Left forelimb (tissue), 1 donor: ENCODE measurements at regions not wholly inside any gene's neighbourhood (a gene's known extent, or its start where the extent isn't known, plus 50 kb on each side); places are given as distances from the start of the nearest gene placed in this dataset.

ENCODE experiments used
- DNase-seq: peaks from one replicate; pipeline ENCODE4 v3.0.0-alpha.2; 2018; ENCODE audit warnings: low spot score

DNA sequence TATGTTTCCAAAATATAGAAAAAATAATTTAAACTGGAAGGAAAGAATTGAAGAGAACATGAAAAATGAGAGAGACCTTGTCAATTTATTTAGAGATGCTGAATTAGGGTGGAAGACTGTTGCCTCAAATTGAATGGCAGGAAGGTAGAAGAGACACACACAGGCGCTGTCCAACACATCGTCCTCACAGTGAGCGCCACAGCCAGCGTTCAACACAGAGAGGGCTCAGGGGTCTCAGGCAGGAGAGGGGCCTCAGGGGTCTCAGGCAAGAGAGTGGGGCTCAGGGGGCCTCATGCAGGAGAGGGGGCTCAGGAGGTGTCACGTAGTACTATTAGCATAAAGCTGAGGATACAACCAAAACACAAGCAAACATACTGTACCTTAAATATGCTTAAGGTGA is 65.7 kb downstream of the TMEM18 start:
- DNase-seq: no peak

DNA sequence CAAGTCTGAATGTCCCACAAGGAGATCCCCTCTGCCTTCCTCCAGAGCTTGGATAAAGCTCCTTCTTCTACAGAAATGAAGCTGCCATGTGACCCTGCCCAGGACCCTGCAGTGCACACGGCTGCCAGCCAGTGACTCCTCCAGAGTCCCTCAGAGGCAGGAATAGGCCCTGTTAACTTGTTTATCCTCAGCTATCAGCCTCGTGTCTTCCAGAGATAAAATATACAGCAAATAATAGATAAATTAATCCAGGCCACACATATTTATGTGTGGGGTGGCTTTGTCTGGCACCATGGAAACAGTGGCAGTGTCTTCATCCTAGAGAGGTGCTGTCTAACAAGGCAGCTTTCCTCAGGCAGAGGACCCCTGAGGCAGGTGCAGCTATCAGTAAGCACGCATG is 66.7 kb downstream of the TMEM18 start:
- DNase-seq: no peak

GRCh38 chr2:609881-610280 is 67.3 kb downstream of the TMEM18 start:
- DNase-seq: peak; percentile 49

DNA sequence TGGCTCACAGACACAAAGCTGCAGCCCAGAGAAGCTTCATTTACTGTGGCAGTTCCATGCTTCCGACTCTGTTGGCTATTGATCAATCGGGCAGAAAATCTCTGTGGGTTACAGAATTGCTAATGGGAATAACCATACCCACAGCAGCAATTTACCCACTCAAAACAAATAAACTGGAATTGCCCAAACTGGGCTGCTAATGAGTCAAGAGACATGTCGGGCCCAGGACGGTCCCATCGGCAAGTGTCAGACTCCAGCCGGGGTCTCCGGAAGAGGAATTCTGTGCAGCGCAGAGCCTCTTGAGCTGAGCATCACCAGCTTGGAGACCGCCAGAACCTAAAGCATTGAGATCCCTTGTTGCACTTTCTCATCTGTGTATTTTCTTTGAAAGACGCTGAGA is 67.8 kb downstream of the TMEM18 start:
- DNase-seq: no peak

GRCh38 chr2:608711-609110 is 68.5 kb downstream of the TMEM18 start:
- peak; percentile 44 for DNase-seq

- DNase-seq: peak; percentile 22
These were observed 68.9 kb downstream of the TMEM18 start for GRCh38 chr2:608297-608696.

GRCh38 chr2:607709-608108 is 69.5 kb downstream of the TMEM18 start:
- DNase-seq: peak; percentile 44

DNA sequence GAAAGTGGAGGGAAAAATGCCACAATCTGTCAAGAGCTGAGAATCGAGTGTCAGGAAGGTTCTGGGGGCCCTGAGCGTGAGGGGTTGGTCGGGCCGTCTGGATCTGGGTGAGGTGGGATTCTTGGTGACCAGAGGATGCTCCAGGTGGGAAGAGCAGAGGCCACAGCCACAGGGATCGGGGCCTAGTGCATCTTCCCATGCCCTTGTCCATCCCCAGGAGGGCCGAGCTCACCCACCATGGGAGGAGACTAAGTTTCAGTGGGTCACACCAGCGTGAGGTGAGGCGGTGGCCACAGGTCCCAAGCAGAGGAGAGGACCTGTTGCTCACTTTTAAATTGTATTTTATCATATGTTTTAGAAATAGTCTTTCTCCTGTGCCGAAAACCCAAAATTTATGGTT is 70.0 kb downstream of the TMEM18 start:
- peak; percentile 53 for DNase-seq

GRCh38 chr2:605674-606608 is 71.3 kb downstream of the TMEM18 start:
- DNase-seq: peak; percentile 20

GRCh38 chr2:604854-605524 is 72.2 kb downstream of the TMEM18 start:
- peak; percentile 41 for DNase-seq

DNA sequence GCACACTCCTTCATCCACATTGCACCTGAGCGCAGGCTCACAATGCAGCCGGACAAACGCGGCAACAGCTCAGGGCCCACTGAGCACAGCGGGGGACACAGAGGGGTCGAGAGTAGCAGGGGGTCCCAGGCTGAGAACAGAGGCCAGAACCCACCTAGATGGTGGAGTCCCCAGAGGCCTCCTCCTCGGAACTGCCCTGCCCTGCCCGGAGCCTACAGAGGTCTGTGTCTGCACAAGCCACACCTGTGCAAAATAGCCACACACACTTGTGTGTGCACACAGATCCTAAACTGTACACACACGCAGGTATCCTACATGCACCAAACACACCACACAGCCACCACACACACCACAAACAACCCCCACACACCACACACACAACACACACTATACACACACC is 72.8 kb downstream of the TMEM18 start:
- DNase-seq: peak; percentile 26

GRCh38 chr2:603869-604268 is 73.3 kb downstream of the TMEM18 start:
- DNase-seq: peak; percentile 20

DNA sequence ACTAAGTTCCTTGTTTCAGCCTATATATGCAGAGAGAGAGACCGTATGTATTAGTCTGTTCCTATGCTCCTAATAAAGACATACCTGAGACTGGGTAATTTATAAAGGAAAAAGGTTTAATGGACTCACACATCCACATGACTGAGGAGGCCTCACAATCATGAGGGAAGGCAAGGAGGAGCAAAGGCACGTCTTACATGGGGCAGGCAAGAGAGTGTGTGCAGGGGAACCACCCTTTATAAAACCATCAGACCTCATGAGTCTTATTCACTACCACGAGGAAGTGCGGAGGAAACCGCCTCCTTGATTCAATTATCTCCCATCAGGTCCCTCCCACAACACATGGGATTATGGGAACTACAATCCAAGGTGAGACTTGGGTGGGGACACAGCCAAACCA is 73.8 kb downstream of the TMEM18 start:
- DNase-seq: no peak

DNA sequence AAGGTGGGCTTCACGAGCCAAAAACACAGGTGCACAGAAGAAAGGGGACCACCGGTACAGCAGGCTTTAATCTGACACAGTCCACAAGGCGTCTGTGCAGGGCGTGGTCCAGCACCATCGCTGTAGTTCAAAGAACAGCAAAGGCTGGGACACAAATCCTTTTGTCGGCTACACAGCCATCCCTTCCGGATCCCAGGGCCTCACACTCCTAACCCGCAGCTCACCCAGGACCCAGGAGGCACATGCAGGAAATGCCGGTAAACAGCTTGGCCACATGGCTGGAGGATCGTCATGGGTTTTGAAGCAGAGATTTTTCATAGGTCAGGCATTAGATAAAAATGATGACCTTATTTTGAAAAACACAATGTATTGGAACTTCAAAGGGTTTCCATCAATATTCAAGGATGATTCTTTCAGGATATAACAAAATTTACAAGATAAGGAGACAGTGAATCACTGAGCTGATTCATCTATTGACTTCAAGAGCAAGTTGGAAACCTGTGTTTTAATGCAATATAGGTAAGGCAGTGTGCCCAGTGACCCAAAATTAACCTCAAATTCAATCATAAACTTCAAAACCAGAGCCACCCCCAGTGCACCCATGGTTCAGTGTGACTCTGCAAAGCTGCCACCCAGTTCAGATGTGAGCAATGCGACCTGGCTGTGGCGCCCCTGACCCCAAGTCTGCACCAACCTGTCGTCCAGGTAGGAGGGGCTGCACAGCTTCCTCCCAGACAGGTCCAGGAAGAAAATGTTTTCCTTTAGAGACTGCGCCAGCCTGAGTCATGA is 74.4 kb downstream of the TMEM18 start:
- peak; percentile 23 for DNase-seq

DNA sequence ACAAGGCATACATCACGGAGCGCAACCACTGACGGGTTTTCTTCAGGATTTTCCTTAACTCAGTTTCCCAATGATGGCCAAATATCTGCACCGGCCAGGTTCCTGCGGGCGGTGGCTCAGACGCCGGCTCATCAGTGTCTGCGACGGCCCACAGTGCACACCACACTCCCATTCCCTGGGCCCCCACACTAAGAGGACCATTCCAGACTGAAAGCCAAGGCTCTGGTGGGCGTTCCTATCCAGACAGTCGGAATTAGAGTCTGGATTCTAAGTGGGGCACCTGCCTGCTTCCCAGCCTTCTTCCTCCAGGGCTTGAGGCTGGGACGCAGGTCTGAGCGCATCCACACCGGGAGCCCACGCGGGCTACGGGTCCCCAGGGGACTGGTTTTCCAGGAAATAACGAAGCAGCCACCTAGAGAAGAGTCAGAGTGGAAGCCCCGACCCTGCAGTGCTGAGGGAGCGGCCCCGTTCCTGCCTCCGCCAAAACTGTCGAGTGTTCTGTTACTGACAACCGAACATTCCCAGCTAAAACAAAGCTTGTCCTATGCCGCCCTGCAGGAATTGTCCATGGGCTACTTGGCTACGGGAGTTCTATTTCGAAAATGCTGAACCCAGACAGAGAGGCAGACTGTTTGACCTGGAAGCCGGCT is 75.3 kb downstream of the TMEM18 start:
- DNase-seq: peak; percentile 40

DNA sequence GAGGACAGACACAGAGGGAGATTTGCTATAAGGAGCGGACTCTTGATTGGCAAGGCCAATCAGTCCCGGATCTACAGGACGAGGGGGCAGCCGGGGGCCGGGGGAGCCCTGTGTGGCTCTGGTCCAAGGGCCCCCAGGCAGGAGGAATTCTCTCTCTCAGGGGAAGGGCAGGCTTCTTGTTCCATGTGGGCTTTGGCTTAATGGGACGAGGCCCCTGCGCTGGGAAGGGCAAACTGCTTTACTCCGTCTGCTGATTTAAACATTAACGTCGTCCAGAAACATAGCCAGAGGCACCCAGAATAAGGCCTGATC is 75.9 kb downstream of the TMEM18 start:
- peak; percentile 31 for DNase-seq

GRCh38 chr2:600542-601386 is 76.4 kb downstream of the TMEM18 start:
- DNase-seq: peak; percentile 59

- peak; percentile 42 for DNase-seq
These were observed 77.6 kb downstream of the TMEM18 start for GRCh38 chr2:599601-600000.

- DNase-seq: peak; percentile 26
These were observed 79.0 kb downstream of the TMEM18 start for GRCh38 chr2:598058-598802.

- DNase-seq: no peak
These were observed 81.2 kb downstream of the TMEM18 start for GRCh38 chr2:595831-596592.
